GM12891 (cell line): ENCODE measurements at regions not wholly inside any gene's neighbourhood (a gene's known extent, or its start where the extent isn't known, plus 50 kb on each side); places are given as distances from the start of the nearest gene placed in this dataset.

Experiments used
- PAX5 ChIP-seq: IDR thresholded peaks from 2 replicates; pipeline ENCODE4 v1.6.1; 2011; ENCODE audit warnings: low read length, moderate library complexity, mild to moderate bottlenecking; ENCODE audit not compliant: insufficient read depth, severe bottlenecking
- POLR2A ChIP-seq: IDR thresholded peaks from 2 replicates; pipeline ENCODE4 v1.6.1; 2011; ENCODE audit warnings: low read depth, low read length, control low read depth
- POLR2AphosphoS5 ChIP-seq: IDR thresholded peaks from 2 replicates; pipeline ENCODE4 v1.6.1; 2011; ENCODE audit warnings: low read depth, low read length, control low read depth
- SPI1 ChIP-seq: IDR thresholded peaks from 2 replicates; pipeline ENCODE4 v1.6.1; 2011; ENCODE audit warnings: low read depth, low read length, control low read depth
- TAF1 ChIP-seq: IDR thresholded peaks from 2 replicates; pipeline ENCODE4 v1.6.1; 2011; ENCODE audit warnings: low read depth, low read length, control low read depth

DNA sequence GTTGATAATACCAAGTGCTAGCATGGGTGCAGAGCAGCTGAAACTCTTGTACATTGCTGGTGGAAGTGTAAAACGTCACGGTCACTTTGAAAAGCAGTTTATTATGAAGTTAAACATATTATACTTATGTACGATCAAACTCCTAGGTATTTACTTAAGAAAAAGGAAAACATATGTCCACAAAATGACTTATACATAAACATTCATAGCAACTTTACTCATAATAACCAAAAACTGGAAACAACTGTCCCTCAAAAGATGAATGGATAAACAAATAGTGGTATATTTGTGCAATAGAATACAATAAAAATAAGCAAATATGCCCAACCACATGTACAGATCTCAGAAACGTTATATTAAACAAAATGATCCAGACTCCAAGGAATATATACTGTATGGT lies 92.3 kb upstream of the TRIO start:
- TF ChIP-seq POLR2AphosphoS5 (no peak), TAF1 (no peak), POLR2A (no peak), PAX5 (no peak), SPI1 (no peak)
